SKM-1 (cell line): ENCODE measurements at regions not wholly inside any gene's neighbourhood (a gene's known extent, or its start where the extent isn't known, plus 50 kb on each side); places are given as distances from the start of the nearest gene placed in this dataset.

Experiments
- DNase-seq: peaks from one replicate; lab custom pipeline; 2025; ENCODE audit not compliant: unreplicated experiment; lab: John Stamatoyannopoulos, UW

DNA sequence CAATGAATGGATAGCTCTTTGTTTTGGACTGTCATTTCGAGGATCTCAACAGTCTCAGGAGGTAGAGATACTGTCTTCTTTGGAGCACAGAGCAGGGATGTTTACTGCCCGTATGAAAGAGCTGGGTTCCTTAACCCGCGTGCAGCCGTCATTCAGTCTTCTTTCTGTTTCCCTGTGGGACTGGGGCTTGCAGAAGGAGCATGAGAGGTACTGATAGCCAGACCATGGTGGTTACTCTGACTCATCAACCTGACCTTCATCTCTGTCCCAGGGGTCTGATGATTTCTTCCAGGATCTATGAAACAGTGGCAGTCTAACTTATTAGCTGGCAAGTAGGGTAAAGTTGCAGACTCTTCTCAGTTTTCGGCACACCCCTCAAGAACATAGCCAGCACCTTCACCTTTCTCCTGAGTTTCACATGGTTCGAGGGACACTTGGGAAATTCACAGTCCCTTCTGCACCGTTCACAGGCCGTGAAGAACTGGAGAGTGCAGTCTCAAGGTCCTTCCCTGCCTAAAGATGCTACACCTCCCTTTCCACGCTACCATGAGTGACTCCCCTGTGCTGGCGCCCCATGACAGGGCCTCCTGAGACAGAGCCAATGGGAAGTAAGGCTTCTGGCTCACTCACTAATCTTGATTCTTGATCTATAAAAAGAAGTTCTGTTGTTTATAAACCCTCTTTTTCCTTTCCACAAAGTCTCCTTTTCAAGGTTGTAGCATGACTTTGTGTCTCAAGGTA lies 226.2 kb downstream of the MC4R start:
- no peak for DNase-seq

GRCh38 chr18:60145776-60146175 lies 226.8 kb downstream of the MC4R start:
- DNase-seq, result no peak

DNA sequence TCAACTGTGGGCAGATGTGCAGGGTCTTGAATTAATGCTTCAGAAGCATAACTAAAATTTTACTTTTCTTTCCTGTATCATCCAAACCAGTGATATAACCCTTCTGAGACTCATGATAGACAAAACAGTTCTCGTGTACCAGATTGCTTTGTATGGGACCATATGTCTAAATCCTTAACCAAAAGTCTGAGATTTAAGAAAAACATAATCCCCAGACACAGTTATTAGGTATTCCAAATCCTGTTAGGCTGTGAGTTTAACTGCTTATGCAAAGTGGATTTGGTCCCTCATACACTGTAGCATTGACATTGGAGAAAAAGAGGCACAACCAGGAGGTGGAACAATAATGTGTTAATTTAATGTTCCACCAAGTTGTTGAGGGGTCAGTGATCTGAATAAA lies 235.0 kb downstream of the PMAIP1 start:
- DNase-seq, result no peak

DNA sequence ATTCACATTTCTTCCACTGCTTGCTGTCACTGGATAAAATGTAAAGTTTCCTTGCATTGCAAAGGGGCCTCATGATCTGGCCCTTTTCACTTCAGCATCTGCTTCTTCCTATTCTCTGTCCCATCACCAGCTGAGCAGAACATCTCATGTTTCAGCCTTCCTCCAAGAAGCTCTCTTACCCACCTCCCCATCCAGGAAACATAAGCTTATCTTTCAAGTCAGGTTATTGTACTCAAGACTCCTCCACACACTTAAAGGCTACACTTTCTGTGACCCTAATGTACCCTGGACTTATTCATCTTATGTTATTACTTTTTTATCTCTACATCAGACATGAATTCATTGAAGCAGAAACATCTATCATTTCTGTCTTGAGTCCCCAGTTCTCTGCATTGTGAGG lies 230.5 kb downstream of the PMAIP1 start:
- no peak for DNase-seq

GRCh38 chr18:60123031-60123430 lies 223.2 kb downstream of the PMAIP1 start:
- no peak for DNase-seq

- no peak for DNase-seq
Measured at GRCh38 chr18:60122339-60122738, 222.5 kb downstream of the PMAIP1 start.

GRCh38 chr18:60120231-60120750 lies 220.5 kb downstream of the PMAIP1 start:
- no peak for DNase-seq

DNA sequence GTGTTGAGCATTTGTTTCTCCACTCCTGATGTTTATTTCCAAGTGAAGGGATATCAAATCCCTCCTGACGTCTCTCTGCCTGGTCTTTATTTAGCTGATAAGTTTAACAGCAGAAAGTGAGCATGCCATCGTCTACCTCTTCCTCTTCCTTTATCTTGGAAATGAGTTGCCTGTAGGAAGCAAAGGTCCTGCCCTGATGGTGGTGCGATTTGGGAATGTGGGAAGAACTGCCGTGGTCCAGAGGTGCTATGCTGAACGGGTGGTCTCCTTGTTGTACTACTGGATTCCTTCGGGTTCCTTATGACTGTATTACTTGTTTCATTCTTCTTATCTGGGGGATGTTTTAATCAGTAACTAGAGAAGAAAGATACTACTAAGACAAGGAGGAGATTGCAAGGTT lies 217.5 kb downstream of the PMAIP1 start:
- DNase-seq, result no peak

GRCh38 chr18:60113396-60113795 lies 213.6 kb downstream of the PMAIP1 start:
- no peak for DNase-seq

DNA sequence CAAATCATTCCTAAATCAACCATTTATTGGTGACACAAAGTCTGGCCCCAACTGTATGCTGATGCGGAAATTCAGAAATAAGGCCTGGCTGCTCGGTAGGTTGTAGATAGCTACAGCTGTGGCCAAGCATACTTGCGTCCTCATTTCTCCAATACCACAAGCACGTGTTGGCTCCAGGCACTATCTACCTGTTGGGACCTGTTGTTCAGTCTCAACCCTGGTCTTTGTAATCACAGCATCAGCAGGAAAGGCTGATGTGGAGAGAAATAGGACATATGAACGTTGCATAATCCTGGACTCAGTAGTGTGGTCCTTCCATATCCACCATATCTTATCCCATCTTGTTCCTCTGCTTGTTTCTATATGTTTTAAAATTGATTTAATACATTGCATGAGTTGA lies 212.6 kb downstream of the PMAIP1 start:
- no peak for DNase-seq

- no peak for DNase-seq
Measured at GRCh38 chr18:60111525-60111924, 211.7 kb downstream of the PMAIP1 start.

DNA sequence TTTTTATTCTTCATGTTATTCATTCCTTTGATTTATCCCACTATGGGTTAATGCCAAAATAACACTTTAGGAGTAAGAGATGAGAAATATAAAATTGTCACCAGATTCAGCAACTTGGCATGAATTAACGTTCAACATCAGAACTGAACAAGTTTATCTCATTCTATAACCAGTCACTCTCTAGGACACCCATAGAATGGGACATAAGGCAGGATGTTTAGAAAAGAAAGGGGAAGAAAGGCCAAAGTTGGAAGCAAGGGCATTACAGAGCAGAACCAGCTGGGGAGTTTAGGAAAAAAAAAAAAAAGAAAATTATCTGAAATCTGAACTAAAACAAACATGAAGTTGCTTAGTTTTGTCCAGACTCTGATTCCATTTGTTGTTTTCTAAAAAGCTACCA lies 211.0 kb downstream of the PMAIP1 start:
- DNase-seq, result no peak

- no peak for DNase-seq
Measured at GRCh38 chr18:60100778-60101177, 201.0 kb downstream of the PMAIP1 start.

DNA sequence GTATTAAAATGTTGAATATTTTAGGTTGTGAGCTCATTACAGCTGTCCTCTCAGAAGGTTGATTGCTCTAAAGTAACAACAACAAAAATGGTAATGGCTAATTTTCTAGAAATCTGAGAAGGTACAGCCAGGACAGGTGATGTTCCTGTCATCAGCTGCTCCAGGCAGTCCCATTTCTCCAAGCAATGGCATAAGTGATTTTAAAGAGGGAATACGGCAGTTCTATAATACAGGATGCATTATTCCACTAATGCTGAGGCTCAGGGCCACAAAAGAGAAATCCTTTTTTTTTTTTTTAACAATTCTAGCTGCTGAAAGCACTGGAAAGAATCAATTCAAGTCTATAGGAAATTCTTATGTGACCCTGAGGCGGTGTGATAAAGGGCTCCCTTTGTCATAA lies 199.9 kb downstream of the PMAIP1 start:
- no peak for DNase-seq

DNA sequence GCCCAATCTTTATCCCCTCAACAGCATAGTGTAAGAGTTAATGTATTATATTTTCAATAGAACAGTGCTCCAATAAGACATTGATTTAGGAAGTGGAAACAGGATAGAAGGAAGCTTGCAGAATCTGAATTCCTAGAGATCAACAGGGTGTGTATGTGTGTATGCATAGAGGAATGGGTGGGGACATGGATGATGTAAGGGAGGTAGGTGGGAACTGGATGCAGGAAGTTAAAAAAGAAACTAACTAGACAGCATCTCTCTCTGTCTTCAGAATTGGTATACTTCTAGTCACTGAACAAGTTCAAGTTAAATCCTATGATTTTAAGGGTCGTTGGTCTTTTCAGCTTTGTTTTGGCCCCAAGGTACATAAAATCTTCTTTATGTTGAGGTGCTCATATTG lies 196.6 kb downstream of the PMAIP1 start:
- DNase-seq, result no peak

DNA sequence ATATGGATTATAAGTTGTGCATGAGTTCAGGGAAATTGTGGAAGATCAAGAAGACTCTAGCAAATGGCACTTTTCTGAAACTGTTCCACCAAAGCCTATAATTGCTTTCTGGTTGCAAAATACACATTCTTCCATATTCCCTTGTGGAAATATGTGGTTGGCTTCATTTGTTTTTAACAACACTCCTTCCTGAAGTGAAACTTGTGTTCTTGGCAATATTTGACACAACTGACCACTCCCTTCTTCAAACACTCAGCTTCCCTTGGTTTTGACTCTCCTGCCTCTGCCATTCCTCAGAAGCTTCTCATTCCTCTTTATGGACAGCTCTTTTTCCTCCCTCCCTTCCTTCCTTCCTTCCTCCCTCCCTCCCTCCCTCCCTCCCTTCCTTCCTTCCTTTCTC lies 192.3 kb downstream of the PMAIP1 start:
- no peak for DNase-seq

GRCh38 chr18:60090170-60090569 lies 190.4 kb downstream of the PMAIP1 start:
- DNase-seq, result no peak

DNA sequence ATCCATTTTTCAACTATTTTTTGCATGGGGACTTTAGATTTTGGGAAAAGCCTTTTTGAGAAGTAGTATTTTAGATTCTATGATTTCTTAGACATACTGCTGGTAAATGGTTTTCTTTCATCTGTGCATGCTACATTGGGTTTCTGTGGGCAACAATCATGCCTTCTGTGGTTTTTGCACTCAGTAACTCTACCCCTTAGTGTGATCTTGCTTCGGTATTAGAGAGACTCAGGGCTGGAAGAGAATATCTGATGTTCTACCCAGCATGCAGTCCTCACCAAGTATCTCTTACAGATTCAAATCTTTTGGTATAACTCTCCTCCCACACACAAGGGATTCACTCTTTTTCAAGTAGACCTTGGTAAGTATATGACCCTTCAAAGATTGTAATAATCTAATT lies 183.0 kb downstream of the PMAIP1 start:
- no peak for DNase-seq

- no peak for DNase-seq
Measured at GRCh38 chr18:60082282-60082681, 182.5 kb downstream of the PMAIP1 start.

GRCh38 chr18:60075477-60075876 lies 175.7 kb downstream of the PMAIP1 start:
- no peak for DNase-seq

DNA sequence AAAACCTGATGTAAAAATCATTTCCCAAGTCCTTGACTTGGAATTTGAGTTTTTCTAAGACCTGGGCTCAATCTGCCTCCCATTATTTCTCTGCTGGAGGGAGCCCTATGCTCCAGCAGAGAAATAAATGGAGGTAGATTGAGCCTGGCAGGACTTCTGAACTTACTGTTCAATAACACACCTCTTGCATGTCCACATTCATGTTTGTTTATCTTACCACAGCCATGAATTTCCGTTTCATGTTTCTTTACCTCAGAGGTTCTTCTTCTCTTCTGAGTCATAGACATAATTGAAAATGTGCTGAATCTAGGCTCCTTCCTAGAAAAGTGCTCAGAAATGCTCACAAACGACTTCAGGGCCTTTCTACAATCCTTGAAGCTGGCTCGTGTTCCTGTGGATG lies 170.8 kb downstream of the PMAIP1 start:
- no peak for DNase-seq

DNA sequence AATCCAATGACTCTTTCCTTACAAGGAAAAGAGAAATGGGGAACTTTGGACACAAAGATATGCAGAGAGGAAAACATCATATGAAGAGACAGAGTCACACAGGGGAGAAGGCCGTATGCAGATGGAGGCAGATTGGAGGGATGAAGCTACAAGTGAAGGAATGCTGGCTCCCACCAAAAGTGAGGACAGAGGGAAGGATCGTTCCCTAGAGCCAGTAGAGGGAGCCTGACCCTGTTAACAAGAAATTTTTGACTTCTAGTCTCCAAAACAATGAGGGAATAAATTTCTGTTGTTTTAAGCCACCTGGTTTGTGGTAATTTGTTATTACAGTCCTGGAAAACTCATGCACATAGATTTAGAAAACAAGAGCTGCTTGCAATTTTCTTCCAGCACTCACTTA lies 169.3 kb downstream of the PMAIP1 start:
- no peak for DNase-seq
